Panc1 (cell line): ENCODE measurements at regions not wholly inside any gene's neighbourhood (a gene's known extent, or its start where the extent isn't known, plus 50 kb on each side); places are given as distances from the start of the nearest gene placed in this dataset.

Experiments
- SIN3A ChIP-seq: IDR thresholded peaks from 2 replicates; pipeline ENCODE4 v1.6.1; 2012; ENCODE audit warnings: low read depth, mild to moderate bottlenecking, low read length, moderate library complexity, borderline replicate concordance; ENCODE audit not compliant: insufficient read depth
- TF ChIP-seq, protein P1 (sequence below): fragments of 450-650 bp; IDR thresholded peaks from 2 replicates; pipeline ENCODE4 v1.5.1; 2017; ENCODE audit warnings: mild to moderate bottlenecking

DNA sequence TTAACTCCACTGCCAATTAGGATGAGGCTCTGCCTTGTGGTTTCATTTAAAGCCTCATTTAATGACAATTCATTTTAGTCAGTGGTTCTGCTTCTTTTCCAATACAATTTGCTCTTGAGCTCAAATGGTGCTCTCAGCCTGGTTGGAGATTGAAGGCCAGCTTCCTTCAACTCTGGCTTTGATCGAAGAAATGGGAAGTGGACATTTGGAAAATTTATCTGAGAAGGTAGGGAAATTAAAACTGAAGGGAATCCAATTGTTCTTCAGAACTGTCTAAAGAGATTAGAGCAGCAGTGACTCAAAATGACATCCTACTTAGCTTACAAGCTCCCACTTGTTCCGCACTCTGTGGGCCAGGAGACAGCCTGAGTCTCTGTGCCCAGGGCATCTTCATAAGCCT is 206.8 kb downstream of the SMARCA1 start:
- TF ChIP-seq SIN3A: no peak
- TF ChIP-seq, protein P1, sequence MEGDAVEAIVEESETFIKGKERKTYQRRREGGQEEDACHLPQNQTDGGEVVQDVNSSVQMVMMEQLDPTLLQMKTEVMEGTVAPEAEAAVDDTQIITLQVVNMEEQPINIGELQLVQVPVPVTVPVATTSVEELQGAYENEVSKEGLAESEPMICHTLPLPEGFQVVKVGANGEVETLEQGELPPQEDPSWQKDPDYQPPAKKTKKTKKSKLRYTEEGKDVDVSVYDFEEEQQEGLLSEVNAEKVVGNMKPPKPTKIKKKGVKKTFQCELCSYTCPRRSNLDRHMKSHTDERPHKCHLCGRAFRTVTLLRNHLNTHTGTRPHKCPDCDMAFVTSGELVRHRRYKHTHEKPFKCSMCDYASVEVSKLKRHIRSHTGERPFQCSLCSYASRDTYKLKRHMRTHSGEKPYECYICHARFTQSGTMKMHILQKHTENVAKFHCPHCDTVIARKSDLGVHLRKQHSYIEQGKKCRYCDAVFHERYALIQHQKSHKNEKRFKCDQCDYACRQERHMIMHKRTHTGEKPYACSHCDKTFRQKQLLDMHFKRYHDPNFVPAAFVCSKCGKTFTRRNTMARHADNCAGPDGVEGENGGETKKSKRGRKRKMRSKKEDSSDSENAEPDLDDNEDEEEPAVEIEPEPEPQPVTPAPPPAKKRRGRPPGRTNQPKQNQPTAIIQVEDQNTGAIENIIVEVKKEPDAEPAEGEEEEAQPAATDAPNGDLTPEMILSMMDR: no peak
